GM21737 (cell line): ENCODE measurements at regions not wholly inside any gene's neighbourhood (a gene's known extent, or its start where the extent isn't known, plus 50 kb on each side); places are given as distances from the start of the nearest gene placed in this dataset.

Experiments
- ATAC-seq: cut with Tn5 transposase; IDR thresholded peaks from one replicate; pipeline ENCODE4 v1.9.1; 2021; ENCODE audit warnings: mild to moderate bottlenecking, moderate library complexity; ENCODE audit not compliant: unreplicated experiment

GRCh38 chr4:157803845-157804521 is 368.8 kb downstream of the GASK1B start:
- no peak for ATAC-seq

- ATAC-seq, result no peak
Observed at GRCh38 chr4:157803421-157803820, 369.4 kb downstream of the GASK1B start.

- ATAC-seq, result no peak
Observed at GRCh38 chr4:157795495-157795894, 377.3 kb downstream of the GASK1B start.

- ATAC-seq, result no peak
Observed at GRCh38 chr4:157792716-157793115, 380.1 kb downstream of the GASK1B start.

- ATAC-seq, result no peak
Observed at GRCh38 chr4:157791236-157791635, 381.6 kb downstream of the GASK1B start.

GRCh38 chr4:157787618-157788017 is 385.2 kb downstream of the GASK1B start:
- no peak for ATAC-seq

- no peak for ATAC-seq
Observed at GRCh38 chr4:157781361-157781760, 391.5 kb downstream of the GASK1B start.

- no peak for ATAC-seq
Observed at GRCh38 chr4:157779081-157779480, 393.7 kb downstream of the GASK1B start.

GRCh38 chr4:157776930-157777528 is 395.8 kb downstream of the GASK1B start:
- no peak for ATAC-seq

- no peak for ATAC-seq
Observed at GRCh38 chr4:157775971-157776370, 396.9 kb downstream of the GASK1B start.

- ATAC-seq, result no peak
Observed at GRCh38 chr4:157772907-157773306, 399.9 kb downstream of the GASK1B start.

GRCh38 chr4:157768419-157768818 is 404.4 kb downstream of the GASK1B start:
- ATAC-seq, result no peak

GRCh38 chr4:157763490-157763889 is 409.3 kb downstream of the GASK1B start:
- no peak for ATAC-seq

GRCh38 chr4:157754410-157754809 is 418.4 kb downstream of the GASK1B start:
- no peak for ATAC-seq

GRCh38 chr4:157751631-157752030 is 421.2 kb downstream of the GASK1B start:
- no peak for ATAC-seq

- no peak for ATAC-seq
Observed at GRCh38 chr4:157741642-157742041, 431.2 kb downstream of the GASK1B start.

- ATAC-seq, result no peak
Observed at GRCh38 chr4:157739242-157739641, 433.6 kb downstream of the GASK1B start.

GRCh38 chr4:157728215-157728614 is 444.6 kb downstream of the GASK1B start:
- no peak for ATAC-seq

GRCh38 chr4:157727163-157727562 is 445.7 kb downstream of the GASK1B start:
- no peak for ATAC-seq

GRCh38 chr4:157722146-157722545 is 450.7 kb downstream of the GASK1B start:
- ATAC-seq, result no peak

GRCh38 chr4:157713342-157713741 is 459.5 kb downstream of the GASK1B start:
- no peak for ATAC-seq

- no peak for ATAC-seq
Observed at GRCh38 chr4:157706155-157706554, 466.7 kb downstream of the GASK1B start.

- ATAC-seq, result no peak
Observed at GRCh38 chr4:157702831-157703230, 470.0 kb downstream of the GASK1B start.
